ENCODE measurements at regions not wholly inside any gene's neighbourhood (a gene's known extent, or its start where the extent isn't known, plus 50 kb on each side); places are given as distances from the start of the nearest gene placed in this dataset.

- no peaks in the 10 kb centered on the region for H3K36me3 ChIP-seq (ENCODE audit: control insufficient read depth, insufficient read depth, low read length)
- DNase-seq (ENCODE audit: low read depth in 2 of 2): peak; percentile 41 to 67
- no peak overlapping the region for H3K9ac ChIP-seq (ENCODE audit: insufficient read depth, low read length)
- H3K4me3 ChIP-seq (replicated peaks in 1 of 4; ENCODE audit: control extremely low read depth in 1 of 4, insufficient read depth in 1 of 4, low read depth in 3 of 4, low read length in 4 of 4): no peak overlapping the region
- H2AFZ ChIP-seq (ENCODE audit: low read length): no peak overlapping the region
- H3K27ac ChIP-seq (ENCODE audit: insufficient read depth, low read length): peak overlapping the region; percentile 67
- H4K20me1 ChIP-seq (ENCODE audit: control insufficient read depth, extremely low read depth, insufficient read depth, low read length): no peaks in the 10 kb centered on the region
- TF ChIP-seq CTCF (conservative IDR thresholded peaks at IDR 0.05 in 1 of 2, IDR thresholded peaks at IDR 0.05 in 1 of 2; ENCODE audit: low read depth in 1 of 2, low read length in 2 of 2) (no peak), EZH2 (IDR thresholded peaks at IDR 0.05; ENCODE audit: low read length, missing control alignments) (no peak)
- H3K4me1 ChIP-seq (ENCODE audit: control insufficient read depth, extremely low read depth, insufficient read depth, low read length): peaks cover 10% of the 10 kb centered on the region
- H3K4me2 ChIP-seq (ENCODE audit: extremely low read depth, insufficient read depth, low read length): no peak overlapping the region
- H3K9me3 ChIP-seq (ENCODE audit: control insufficient read depth, insufficient read depth, low read depth, low read length): no peaks in the 10 kb centered on the region
- H3K27me3 ChIP-seq (ENCODE audit: control insufficient read depth, insufficient read depth, low read length): no peaks in the 10 kb centered on the region
- H3K79me2 ChIP-seq (ENCODE audit: control insufficient read depth, insufficient read depth, low read length): no peaks in the 10 kb centered on the region
Measured at GRCh38 chr4:148515248-148515647, 73.0 kb upstream of the NR3C2 start.

GRCh38 chr4:148514581-148514980 is 72.4 kb upstream of the NR3C2 start:
- H3K79me2 ChIP-seq (ENCODE audit: control insufficient read depth, insufficient read depth, low read length): no peaks in the 10 kb centered on the region
- H3K4me1 ChIP-seq (ENCODE audit: control insufficient read depth, extremely low read depth, insufficient read depth, low read length): peaks cover 10% of the 10 kb centered on the region
- peak overlapping the region; percentile 13 for H3K4me2 ChIP-seq (ENCODE audit: extremely low read depth, insufficient read depth, low read length)
- no peak for TF ChIP-seq CTCF (conservative IDR thresholded peaks at IDR 0.05 in 1 of 2, IDR thresholded peaks at IDR 0.05 in 1 of 2; ENCODE audit: low read depth in 1 of 2, low read length in 2 of 2)
- no peak for TF ChIP-seq EZH2 (IDR thresholded peaks at IDR 0.05; ENCODE audit: low read length, missing control alignments)
- H3K4me3 ChIP-seq (replicated peaks in 1 of 4; ENCODE audit: control extremely low read depth in 1 of 4, insufficient read depth in 1 of 4, low read depth in 3 of 4, low read length in 4 of 4): no peak overlapping the region
- no peak overlapping the region for H2AFZ ChIP-seq (ENCODE audit: low read length)
- peak overlapping the region; percentile 67 for H3K27ac ChIP-seq (ENCODE audit: insufficient read depth, low read length)
- no peaks in the 10 kb centered on the region for H3K27me3 ChIP-seq (ENCODE audit: control insufficient read depth, insufficient read depth, low read length)
- no peaks in the 10 kb centered on the region for H4K20me1 ChIP-seq (ENCODE audit: control insufficient read depth, extremely low read depth, insufficient read depth, low read length)
- no peak overlapping the region for H3K9ac ChIP-seq (ENCODE audit: insufficient read depth, low read length)
- DNase-seq (ENCODE audit: low read depth in 2 of 2): no peak
- H3K9me3 ChIP-seq (ENCODE audit: control insufficient read depth, insufficient read depth, low read depth, low read length): no peaks in the 10 kb centered on the region
- H3K36me3 ChIP-seq (ENCODE audit: control insufficient read depth, insufficient read depth, low read length): no peaks in the 10 kb centered on the region

GRCh38 chr4:148514041-148514440 is 71.8 kb upstream of the NR3C2 start:
- Histone ChIP-seq H4K20me1 (ENCODE audit: control insufficient read depth, extremely low read depth, insufficient read depth, low read length) (no peaks in the 10 kb centered on the region), H3K4me1 (ENCODE audit: control insufficient read depth, extremely low read depth, insufficient read depth, low read length) (peaks cover 10% of the 10 kb centered on the region), H3K9me3 (ENCODE audit: control insufficient read depth, insufficient read depth, low read depth, low read length) (no peaks in the 10 kb centered on the region), H3K36me3 (ENCODE audit: control insufficient read depth, insufficient read depth, low read length) (no peaks in the 10 kb centered on the region), H3K9ac (ENCODE audit: insufficient read depth, low read length) (no peak overlapping the region), H3K27me3 (ENCODE audit: control insufficient read depth, insufficient read depth, low read length) (no peaks in the 10 kb centered on the region), H3K79me2 (ENCODE audit: control insufficient read depth, insufficient read depth, low read length) (no peaks in the 10 kb centered on the region), H2AFZ (ENCODE audit: low read length) (no peak overlapping the region), H3K4me3 (replicated peaks in 1 of 4; ENCODE audit: control extremely low read depth in 1 of 4, insufficient read depth in 1 of 4, low read depth in 3 of 4, low read length in 4 of 4) (no peak overlapping the region), H3K27ac (ENCODE audit: insufficient read depth, low read length) (peak overlapping the region; percentile 67), H3K4me2 (ENCODE audit: extremely low read depth, insufficient read depth, low read length) (peak overlapping the region; percentile 62)
- TF ChIP-seq CTCF (conservative IDR thresholded peaks at IDR 0.05 in 1 of 2, IDR thresholded peaks at IDR 0.05 in 1 of 2; ENCODE audit: low read depth in 1 of 2, low read length in 2 of 2) (no peak), EZH2 (IDR thresholded peaks at IDR 0.05; ENCODE audit: low read length, missing control alignments) (no peak)
- peak in 1 of 2 donors; percentile 43 for DNase-seq (ENCODE audit: low read depth in 2 of 2)
